ENCODE measurements at regions not wholly inside any gene's neighbourhood (a gene's known extent, or its start where the extent isn't known, plus 50 kb on each side); places are given as distances from the start of the nearest gene placed in this dataset.
"Not testable (repeated sequence)": the region's sequence is repeated elsewhere in the genome, so short reads cannot be mapped to it uniquely, and the experiment has no call there.

DNA sequence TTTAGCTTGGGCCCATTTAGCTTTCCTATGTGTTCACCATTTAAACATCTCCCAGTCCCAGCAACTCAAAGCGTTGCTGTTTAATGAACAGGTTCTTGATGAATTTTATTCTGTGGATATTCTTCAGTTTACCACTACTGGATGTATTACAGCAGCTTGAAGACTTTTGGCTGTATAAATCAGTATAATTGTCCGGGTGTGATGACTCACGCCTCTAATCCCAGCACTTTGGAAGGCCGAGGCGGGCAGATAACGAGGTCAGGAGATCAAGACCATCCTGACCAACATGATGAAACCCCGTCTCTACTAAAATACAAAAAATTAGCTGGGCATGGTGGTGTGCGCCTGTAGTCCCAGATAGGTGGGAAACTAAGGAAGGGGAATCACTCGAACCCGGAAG, 1286.7 kb upstream of the EYS start:
- not testable (repeated sequence) for DNase-seq

DNA sequence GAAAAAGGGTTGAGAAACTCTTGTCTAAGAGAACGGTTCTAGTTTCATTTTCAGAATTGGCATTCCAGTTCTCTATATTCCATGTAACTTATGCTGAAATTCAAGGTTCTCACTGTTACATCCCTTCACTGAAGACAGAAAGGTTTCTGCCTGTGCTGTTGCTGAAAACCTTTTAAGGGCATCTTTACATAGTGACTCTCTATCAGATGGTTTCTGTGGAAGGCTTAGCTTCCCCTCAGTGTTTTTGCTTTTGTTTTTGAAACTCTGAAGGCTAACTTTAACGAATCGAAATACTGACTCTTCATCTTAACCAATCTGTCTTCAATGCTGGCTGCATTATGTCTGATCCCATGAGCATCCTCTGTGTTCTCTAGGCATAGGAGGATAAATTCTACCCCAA, 1286.2 kb upstream of the EYS start:
- DNase-seq: no peak

DNA sequence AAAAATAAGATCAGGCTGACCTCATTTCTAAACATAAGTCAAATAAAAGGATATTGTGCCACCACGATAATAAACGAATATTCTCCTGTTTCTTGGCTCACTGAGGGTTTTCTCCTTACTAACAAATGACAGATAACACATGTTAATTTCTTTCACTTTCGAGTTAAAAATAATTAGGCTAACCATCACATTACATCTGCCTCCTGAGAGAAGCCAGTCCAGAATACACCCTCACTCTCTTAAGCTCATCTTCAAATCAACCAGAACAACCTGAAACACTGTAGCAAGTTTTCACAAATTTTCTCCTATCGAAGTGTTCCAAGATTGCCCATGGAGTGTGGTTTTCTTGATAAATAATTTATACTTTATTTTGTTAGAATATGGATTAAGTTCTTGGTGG, 1285.6 kb upstream of the EYS start:
- no peak for DNase-seq

DNA sequence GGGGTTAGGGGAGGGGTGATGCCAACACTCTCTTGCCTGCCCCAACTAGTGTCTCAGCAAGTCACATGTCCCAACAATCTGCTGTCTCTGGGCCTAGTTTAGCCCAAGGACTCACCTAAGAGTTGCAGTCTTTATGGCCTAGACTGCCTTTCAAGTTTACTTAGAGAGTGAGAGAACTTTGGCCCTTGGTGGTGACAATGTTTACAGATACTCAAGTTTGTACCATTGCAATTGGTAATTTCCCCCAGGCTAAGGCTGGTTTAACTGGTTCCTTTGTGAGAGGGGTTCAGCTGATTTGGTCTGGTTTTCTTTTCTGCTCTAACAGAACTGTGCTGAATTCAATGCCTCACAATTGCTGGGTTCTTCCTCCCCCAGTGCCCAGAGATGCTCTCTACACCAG, 1279.9 kb upstream of the EYS start:
- no peak for DNase-seq

DNA sequence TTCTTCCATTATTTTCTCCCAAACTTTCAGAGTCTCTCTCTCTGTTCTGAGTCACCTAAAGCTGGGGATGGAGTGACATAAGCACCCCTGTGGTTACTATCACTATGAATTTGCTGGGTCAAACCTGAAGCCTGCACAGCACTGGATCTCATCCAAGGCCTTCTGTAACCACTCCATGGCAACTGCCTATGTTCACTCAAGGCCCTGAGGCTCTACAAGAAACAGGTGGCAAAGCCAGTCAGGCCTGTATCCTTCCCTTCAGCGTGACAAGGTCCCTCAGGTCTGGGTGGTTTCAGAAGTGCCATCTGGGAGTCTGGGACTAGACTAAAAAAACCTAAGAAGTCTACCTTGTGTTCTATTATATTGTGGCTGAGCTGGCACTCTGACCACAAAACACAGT, 1278.8 kb upstream of the EYS start:
- DNase-seq: no peak

DNA sequence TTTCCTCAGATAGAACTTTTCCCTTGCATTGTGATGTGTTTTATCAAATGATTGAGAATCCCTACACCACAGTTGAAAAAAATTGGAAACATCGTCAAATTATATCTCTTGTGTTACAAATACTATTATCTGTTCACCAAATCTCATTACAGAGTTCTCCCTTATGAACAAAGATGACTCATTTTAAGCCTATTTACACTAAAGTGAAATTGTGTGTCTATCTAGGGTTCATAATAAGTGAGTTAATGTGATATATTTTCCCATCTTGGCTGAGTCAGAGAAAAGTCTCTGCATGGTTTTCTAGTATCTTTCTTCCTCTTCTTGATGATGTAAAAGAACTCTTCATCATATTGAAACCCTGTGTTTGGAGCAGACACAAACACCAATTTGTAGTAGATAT, 1263.3 kb upstream of the EYS start:
- no peak for DNase-seq

DNA sequence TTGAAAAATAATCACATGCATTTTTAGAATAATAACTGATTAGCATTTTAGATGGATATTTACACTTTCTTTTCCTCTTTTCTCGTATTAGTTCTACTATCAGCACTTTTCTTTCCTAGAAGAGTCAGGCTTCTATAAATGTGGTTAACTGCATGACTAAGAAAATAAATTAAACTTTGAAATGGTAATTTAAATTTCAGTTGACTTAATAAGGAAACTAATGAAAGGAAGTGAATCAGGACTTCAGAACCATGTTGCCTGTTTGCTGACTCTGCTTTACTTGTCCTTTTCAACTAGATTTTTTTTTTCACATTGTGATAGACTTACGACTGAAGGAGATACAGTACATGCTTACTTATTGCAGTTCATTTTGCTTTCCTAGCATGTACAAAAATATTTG, 1258.2 kb upstream of the EYS start:
- no peak for DNase-seq

DNA sequence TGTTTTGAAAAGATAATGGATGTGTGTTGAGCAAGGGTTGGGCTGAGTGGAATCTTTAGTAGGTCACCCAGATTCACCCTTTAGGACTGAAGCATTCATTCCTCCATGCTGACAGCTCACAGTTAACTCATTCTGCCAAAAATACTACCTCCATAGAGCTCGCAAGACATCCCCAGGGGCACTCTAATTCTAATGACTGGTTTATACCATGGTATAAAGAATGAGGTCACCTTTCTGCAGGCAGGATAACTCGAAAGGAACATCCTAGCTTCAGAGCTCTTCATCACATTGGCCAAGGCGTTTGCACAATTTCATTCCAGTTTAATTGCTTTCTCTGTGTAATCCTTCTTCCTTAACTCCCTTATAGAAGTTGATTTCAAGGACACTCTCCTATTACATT, 1257.2 kb upstream of the EYS start:
- no peak for DNase-seq

DNA sequence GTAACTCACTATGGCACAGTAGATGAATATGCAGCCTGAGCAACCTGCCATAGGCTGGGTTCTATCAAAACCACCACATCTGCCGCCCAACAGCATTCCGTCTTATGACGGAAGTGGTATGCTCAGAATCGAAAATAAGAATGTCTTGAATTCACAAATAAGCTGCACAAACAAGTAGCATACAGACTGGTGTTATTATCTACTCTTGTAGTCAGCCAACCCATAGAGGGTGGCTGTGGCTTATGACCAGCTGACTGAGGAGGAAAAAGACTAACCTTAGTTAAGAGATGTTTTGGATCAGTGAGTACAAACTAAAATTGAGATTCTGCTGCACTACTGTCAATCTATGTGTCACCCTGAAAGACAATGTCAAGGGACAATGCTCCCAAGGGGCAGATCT, 1255.1 kb upstream of the EYS start:
- no peak for DNase-seq

DNA sequence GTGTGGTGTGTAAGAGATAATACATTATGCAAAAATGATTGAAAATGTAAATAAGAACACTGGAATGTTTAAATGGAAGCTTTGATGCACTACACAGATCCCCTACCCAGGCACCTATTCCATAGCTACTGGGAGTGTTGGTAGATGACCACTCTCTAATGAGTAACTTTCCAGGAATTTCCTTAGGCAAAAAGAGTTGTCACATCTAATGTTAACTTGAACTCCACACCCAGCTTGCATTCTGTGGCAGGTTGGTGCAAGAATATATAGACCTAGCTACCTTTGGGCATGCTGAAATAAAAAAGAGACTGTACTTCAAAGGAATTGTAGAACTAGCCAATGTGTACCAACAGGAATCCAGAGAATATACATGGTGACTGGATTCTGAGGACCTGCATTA, 1254.2 kb upstream of the EYS start:
- DNase-seq: no peak

DNA sequence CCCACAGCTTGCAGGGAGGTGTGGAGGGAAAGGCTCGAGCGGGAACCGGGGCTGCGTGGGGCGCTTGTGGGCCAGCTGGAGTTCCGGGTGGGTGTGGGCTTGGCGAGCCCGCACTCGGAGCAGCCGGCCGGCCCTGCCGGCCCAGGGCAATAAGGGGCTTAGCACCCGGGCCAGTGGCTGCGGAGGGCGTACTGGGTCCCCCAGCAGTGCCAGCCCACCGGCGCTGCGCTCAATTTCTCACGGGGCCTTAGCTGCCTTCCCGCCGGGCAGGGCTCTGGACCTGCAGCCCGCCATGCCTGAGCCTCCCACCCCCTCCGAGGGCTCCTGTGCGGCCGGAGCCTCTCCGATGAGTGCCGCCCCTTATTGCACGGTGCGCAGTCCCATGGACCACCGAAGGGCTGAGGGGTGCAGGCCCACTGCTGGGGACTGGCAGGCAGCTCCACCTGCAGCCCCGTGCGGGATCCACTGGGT, 1242.2 kb upstream of the EYS start:
- no peak for DNase-seq

DNA sequence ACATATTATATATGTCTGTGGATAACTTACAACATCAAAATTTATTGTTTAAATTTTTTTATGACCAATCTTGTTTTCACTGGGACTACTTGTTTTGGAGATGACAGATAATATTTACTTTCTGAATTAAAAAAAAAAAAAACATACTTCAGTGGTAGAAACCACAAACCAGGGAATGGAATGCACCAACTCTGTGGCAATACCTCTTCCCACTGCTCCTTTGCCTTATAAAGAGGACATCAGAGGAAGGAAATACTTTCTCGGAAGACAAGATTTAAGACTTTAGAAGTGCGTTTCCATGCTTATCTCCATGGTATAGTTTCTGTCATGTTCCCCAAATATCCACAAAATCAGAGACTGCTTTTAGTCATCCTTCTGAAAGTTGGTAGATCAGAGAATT, 1241.1 kb upstream of the EYS start:
- no peak for DNase-seq

DNA sequence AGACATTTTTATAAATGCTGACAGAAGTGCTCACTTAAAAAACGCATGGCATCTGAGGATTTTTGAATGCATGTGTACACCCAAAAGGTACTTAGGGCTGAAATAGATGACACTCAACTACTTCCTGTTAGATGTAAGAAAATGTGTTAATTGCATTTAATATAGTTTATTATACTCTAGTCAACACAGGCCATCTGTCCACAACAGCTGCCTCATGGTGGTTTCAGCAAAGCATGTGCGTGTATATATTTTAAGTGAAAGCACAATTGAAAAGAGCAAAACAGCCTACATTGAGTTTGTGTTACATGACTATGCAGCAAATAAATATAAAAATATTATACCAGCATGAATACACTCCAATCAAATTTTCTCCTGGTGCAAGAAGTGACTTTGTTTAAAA, 1233.0 kb upstream of the EYS start:
- no peak for DNase-seq

DNA sequence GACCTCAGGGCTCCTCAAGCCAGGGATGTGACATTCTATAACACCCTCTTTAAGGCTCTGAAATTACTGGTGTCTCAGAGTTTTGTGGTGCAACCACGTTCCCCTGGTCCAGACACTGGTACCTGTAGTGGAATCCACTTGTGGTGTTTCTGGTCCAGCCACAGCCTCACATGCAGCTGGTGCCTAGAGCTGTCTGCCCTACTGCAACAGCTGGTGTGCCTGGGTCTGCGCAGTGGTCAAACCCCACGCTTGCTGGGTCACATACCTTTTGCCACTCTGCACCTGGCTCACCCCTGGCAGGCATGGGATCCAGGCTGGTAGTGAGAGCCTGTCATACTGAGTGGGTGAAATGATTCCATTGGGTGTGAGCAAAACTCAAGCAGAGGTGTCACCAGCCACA, 1230.2 kb upstream of the EYS start:
- DNase-seq: no peak

DNA sequence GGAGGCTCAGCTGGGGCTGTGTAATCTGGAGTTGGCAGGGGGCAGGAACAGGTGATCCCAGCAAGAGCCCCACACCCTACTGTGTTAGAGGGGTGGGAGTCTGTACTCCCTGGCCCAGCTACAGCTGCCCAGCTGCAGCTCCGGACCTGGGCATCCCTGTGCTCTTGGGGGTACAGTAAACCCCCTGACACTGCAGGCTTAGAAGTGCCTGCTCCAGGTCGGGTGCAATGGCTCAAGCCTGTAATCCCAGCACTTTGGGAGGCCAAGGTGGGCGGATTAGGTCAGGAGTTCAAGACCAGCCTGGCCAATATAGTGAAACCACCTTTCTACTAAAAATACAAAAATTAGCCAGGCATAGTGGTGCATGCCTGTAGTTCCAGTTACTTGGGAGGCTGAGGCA, 1228.6 kb upstream of the EYS start:
- DNase-seq: no peak

DNA sequence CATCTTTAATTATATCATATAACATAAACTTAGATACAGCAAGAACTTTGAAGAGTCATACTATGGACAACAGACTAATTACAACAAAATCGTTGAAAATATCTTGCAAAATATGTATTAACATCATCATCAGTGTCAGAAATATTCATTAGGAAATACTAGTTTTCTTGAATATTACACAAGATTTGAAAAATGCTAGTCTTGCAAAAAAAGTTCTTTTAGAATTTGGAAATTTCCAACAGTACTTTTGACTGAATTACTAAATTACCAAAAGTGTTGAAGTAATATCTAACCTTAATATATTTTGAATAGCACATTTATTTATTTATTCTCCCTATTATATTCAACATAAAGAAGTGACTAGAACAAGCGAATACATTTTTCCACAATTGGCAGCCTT, 1224.8 kb upstream of the EYS start:
- no peak for DNase-seq

DNA sequence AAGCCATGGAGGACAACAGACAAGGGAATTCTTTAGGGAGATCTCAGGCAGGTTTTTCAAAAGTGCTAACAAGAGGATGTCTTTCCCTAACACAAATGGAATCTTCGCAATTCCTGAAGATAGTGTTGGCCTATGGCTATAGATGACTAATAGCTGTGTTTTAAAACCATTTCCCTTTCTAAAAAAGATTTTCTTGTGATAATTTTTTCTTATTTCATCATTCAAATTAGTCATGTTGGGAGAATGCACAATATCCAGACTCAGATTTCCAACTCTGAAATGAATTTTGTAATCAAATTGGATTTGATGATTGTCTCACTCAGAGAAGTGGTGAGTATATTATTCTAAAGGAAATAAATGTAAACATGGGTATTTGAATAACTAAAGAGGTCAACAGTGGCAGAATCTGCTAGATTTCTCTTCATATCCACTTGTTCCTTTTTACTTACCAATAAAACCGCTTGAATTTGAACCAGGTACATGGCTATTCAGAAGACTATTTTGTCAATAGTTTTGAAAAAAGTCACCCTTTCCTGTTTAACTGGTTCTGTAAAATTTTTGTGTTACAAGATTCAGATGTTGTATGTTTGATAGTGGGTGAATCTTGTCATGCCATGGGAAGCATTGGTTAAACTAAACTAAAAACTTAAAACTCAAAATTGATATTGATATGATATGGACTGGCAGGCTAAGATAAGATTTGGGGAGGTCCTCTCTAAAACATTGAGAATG, 1223.7 kb upstream of the EYS start:
- no peak for DNase-seq

DNA sequence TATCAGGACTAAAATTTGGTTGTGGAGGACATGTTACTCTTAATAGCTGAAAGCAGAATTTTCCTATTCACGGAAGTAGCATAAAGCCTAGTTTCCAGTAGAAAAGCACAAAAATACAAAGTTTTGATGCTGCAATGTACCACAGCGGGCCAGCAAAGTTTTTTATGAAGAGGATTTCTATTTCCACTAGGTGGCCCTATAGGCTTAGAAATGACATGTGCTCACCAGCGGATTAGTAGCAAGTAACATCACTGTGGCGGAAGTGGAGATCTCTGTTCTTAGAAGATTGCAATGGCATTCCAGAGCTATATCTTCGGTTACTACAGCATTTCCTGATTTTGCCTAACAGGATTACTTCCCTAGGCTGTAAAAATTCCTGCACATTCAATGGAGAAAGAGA, 1219.0 kb upstream of the EYS start:
- DNase-seq: peak in 1 of 2 experiments; percentile 43

DNA sequence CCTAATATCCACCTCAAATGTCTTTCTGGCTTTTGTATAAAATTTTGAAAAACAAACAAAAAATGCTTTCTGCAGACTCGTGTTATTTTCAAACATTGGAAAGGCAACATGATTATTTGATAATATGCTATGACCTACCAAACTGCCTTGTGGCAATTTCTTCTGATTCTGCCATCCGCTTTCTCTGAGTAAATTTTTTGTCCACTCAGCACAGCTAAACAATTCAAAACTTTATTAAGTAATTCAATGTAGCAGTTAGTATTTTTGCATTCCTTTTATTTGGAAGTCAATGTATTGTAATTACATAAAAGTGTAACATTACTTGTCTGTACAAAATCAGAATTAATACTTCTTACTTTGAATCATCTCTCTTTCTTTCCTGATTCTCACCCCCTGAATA, 1206.6 kb upstream of the EYS start:
- no peak for DNase-seq

DNA sequence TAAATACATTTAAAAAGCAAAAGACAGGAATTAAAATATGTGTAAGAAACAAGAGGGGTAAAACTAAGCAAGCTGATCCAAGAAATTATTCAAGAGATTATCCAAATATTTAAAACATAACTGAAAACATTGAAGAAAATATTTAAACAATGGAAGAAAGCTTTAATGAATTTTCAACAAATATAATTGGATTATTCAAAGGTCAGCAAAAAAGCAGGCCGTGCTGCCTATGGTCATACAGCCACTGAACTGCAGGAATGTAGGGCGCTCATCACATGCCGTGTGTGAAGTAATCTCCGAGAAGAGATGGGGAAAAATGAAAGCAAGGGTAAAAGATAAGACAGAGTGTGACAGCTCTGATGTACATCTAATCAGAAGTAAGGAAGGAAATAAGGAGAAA, 1195.4 kb upstream of the EYS start:
- DNase-seq: no peak

DNA sequence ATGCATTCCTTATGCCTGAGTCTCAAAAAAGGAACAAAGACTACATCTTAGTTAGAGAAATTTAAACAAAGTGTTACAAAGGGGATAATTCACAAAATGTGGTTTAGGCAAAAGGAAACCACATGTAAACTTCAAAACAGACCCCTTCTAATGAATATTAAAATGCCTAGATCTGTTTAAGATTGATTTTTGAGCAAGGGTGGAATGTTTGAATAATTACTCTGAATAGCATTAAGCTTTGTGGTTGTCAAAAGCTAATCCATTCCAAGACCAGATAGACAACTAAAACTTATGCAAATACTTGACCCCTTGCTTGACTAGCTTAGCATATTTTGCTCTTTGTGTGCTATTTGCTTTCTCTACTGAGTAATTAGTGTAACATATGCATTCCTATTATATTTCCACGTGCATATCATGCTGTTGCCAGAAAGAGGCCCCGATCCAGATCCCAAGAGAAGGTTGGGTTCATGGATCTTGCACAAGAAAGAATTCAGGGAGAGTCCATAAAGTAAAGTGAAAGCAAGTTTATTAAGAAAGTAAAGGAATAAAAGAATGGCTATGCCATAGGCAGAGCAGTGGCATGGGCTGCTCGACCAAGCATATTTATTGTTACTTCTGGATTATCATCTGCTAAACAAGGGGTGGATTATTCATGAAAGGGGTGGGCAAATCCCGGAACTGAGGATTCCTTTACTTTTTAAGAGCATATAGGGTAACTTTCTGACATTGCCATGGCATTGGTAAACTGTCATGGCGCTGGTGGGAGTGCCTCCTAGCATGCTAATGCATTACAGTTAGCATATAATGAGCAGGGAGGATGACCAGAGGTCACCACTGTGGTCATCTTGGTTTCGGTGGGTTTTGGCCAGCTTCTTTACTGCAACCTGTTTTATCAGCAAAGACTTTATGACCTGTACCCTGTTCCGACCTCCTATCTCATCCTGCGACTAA, 1193.4 kb upstream of the EYS start:
- peak; percentile 63 to 64 for DNase-seq

DNA sequence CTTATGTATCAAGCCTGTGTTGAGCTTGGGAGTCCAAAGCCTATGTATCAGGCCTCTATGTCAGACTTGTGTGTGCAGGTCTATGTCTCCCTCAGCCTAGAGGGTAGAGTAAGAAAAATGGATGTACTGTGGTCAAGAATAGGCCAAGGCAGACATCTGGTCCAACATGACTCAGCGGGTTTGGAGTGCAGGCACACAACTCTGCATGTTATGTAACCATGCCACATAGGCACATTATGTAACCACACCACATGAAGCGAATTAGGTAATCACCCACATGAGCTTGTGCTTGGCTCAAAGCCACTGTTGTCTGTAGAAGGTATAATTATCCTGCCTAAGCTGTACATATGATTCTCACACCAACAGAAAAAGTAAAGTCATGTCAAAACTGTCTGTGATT, 1190.5 kb upstream of the EYS start:
- DNase-seq: no peak

DNA sequence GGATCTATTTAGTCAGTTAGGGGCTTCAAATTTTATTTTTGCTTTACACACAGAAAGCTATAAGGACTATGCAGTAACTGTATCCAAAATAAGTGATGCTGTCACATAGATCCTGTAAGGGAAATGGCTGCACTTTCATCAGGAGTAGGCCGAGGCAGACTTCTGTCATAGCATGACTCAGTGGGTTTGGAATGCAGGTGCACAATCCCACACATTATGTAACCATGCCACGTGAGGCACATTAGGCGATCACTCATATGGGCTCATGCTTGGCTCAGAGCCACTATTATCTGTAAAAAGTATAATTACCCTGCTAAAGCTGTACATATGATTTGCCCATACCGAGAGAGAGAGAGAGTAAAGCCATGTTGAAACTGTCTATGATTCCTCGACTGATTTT, 1189.4 kb upstream of the EYS start:
- no peak for DNase-seq

DNA sequence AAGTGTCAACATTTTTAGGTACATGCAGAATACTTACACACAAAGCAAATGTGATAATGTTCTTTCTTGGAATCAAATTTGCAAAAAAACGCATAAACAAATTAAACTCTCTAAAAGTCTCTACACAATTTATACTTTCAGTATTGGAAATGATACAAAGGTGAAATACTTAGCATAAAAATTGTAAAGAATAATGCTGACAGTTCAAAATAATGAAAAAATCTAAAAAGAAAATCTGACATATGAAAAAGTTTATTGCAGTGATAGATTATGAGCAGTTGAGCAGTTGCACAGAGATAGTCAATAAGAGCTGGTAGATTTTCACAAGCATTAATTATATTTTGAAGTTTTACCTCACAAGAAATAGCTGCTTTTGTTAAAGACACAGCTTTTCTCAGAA, 1176.4 kb upstream of the EYS start:
- no peak for DNase-seq
